Colonic mucosa (tissue), 4 donors: ENCODE measurements at regions not wholly inside any gene's neighbourhood (a gene's known extent, or its start where the extent isn't known, plus 50 kb on each side); places are given as distances from the start of the nearest gene placed in this dataset.

ENCODE experiments used
- DNase-seq: peaks from one replicate; pipeline ENCODE4 v3.0.0-alpha.2; 2020
- H3K27ac ChIP-seq: fragments of 200-600 bp; one replicate; pipeline ENCODE4 v1.8.0; 2021
- H3K27me3 ChIP-seq: fragments of 200-600 bp; one replicate; pipeline ENCODE4 v1.8.0; 2021
- H3K36me3 ChIP-seq: fragments of 200-600 bp; one replicate; pipeline ENCODE4 v1.8.0; 2021
- H3K4me1 ChIP-seq: fragments of 200-600 bp; one replicate; pipeline ENCODE4 v1.8.0; 2021; ENCODE audit warnings: mild to moderate bottlenecking
- H3K4me3 ChIP-seq: fragments of 200-600 bp; one replicate; pipeline ENCODE4 v1.8.0; 2021
- H3K9ac ChIP-seq, 2 donors: one replicate each; pipeline ENCODE4 v1.7.0; 2013; ENCODE audit warnings: control low read depth in 2 of 2, low read depth in 2 of 2, low read length in 2 of 2
- H3K9me3 ChIP-seq: fragments of 200-600 bp; one replicate; pipeline ENCODE4 v1.8.0; 2021
- CTCF ChIP-seq: fragments of 200-600 bp; IDR thresholded peaks from one replicate; pipeline ENCODE4 v1.8.0; 2022; ENCODE audit warnings: antibody characterized with exemption, mild to moderate bottlenecking
- intact Hi-C: fragments of 100-400 bp; cut with DNase I; formaldehyde crosslinking; loops from one replicate; pipeline ENCODE4 v1.14.1; 2022
- donor health status: healthy.
- donor health status: DM: no; HTN: no; CAD: no.
- donor health status: DM: no; HTN: no; CAD: no.

GRCh38 chr16:54340531-54340930 lies 53.9 kb upstream of the IRX3 start:
- no peak for DNase-seq
- H3K36me3 ChIP-seq = no peaks in the 10 kb centered on the region
- H3K27me3 ChIP-seq = no peaks in the 10 kb centered on the region
- no peak overlapping the region for H3K9ac ChIP-seq
- H3K27ac ChIP-seq = no peak overlapping the region
- H3K9me3 ChIP-seq = no peaks in the 10 kb centered on the region
- no peak overlapping the region for H3K4me3 ChIP-seq
- TF ChIP-seq CTCF = no peak
- no peaks in the 10 kb centered on the region for H3K4me1 ChIP-seq
- intact Hi-C loops = no loop called here

- no peaks in the 10 kb centered on the region for H3K27me3 ChIP-seq
- DNase-seq = no peak
- TF ChIP-seq CTCF = no peak
Measured at GRCh38 chr16:54336631-54337204, 50.1 kb upstream of the IRX3 start.

More at GRCh38 chr16:54336631-54337204, 50.1 kb upstream of the IRX3 start:
- Histone ChIP-seq H3K27ac (no peak overlapping the region), H3K9ac (no peak overlapping the region), H3K4me3 (no peak overlapping the region), H3K9me3 (no peaks in the 10 kb centered on the region), H3K4me1 (no peaks in the 10 kb centered on the region), H3K36me3 (no peaks in the 10 kb centered on the region)
- intact Hi-C loops = no loop called here
